Smooth muscle cell (in vitro differentiated cells): ENCODE measurements at regions not wholly inside any gene's neighbourhood (a gene's known extent, or its start where the extent isn't known, plus 50 kb on each side); places are given as distances from the start of the nearest gene placed in this dataset.

Source experiments
- DNase-seq: peaks from one replicate; lab custom pipeline; 2025; ENCODE audit not compliant: unreplicated experiment; lab: John Stamatoyannopoulos, UW
- H2AFZ ChIP-seq: fragments of 200-600 bp; sonication (generic); 2 replicates; pipeline ENCODE4 v1.6.0; 2016; ENCODE audit warnings: antibody characterized with exemption, low read depth, mild to moderate bottlenecking
- H3F3A ChIP-seq: fragments of 200-600 bp; sonication (generic); 2 replicates; pipeline ENCODE4 v1.6.0; 2017; ENCODE audit warnings: antibody characterized with exemption, low read depth
- H3K27ac ChIP-seq: fragments of 200-600 bp; sonication (generic); 2 replicates; pipeline ENCODE4 v1.5.1; 2016; ENCODE audit warnings: low read depth, mild to moderate bottlenecking
- H3K27me3 ChIP-seq: fragments of 200-600 bp; sonication (generic); 2 replicates; pipeline ENCODE4 v1.6.1; 2016; ENCODE audit warnings: low read depth, mild to moderate bottlenecking
- H3K36me3 ChIP-seq: fragments of 200-600 bp; sonication (generic); 2 replicates; pipeline ENCODE4 v1.5.1; 2016; ENCODE audit warnings: low read depth
- H3K4me1 ChIP-seq: fragments of 200-600 bp; sonication (generic); 2 replicates; pipeline ENCODE4 v1.5.1; 2016; ENCODE audit warnings: low read depth
- H3K4me2 ChIP-seq: fragments of 200-600 bp; sonication (generic); 2 replicates; pipeline ENCODE4 v1.6.0; 2016; ENCODE audit warnings: mild to moderate bottlenecking
- H3K4me3 ChIP-seq: fragments of 200-600 bp; sonication (generic); 2 replicates; pipeline ENCODE4 v1.5.1; 2016; ENCODE audit warnings: mild to moderate bottlenecking
- H3K79me2 ChIP-seq: fragments of 200-600 bp; sonication (generic); 2 replicates; pipeline ENCODE4 v1.6.0; 2016; ENCODE audit warnings: low read depth, mild to moderate bottlenecking
- H3K9ac ChIP-seq: fragments of 200-600 bp; sonication (generic); 2 replicates; pipeline ENCODE4 v1.6.0; 2016; ENCODE audit warnings: low read depth
- H3K9me3 ChIP-seq: fragments of 200-600 bp; sonication (generic); replicated peaks from 2 replicates; pipeline ENCODE4 v1.5.1; 2016; ENCODE audit warnings: low read depth
- H4K20me1 ChIP-seq: fragments of 200-600 bp; sonication (generic); 2 replicates; pipeline ENCODE4 v1.6.0; 2016; ENCODE audit warnings: low read depth
- WGBS: methylation state at CpG from one replicate; pipeline ENCODE4 v1.1.7; 2016; ENCODE audit warnings: low lambda C conversion rate; 5-methylcytosine and 5-hydroxymethylcytosine counted together
- TF ChIP-seq, protein P1 (sequence below): fragments of 200-600 bp; sonication (generic); IDR thresholded peaks from 2 replicates; pipeline ENCODE4 v1.5.1; 2017; ENCODE audit warnings: borderline replicate concordance, mild to moderate bottlenecking, antibody characterized with exemption; ENCODE audit not compliant: insufficient read depth, poor library complexity, severe bottlenecking

DNA sequence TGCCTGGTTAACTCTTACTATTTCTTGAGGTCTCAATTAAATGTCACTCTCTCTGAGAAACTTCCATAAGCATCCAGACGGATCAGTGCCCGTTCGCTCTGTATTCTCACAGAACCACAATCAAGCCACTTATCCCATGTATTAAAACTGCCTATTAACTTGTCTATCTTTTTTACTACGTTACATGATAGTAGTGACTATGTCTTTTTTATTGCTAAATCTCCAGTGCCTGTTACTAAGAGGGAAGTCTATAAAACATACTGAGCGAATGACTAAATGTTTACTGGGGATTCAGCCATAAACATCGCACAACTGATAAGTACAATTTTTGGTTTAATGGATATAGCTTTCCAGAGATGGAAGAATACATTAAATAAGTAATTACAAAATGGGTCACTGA lies 399.9 kb downstream of the NXPH1 start:
- no peak overlapping the region for H3K9ac ChIP-seq
- no peaks in the 10 kb centered on the region for H4K20me1 ChIP-seq
- H3K27me3 ChIP-seq: no peaks in the 10 kb centered on the region
- no peaks in the 10 kb centered on the region for H3K79me2 ChIP-seq
- no peaks in the 10 kb centered on the region for H3K9me3 ChIP-seq
- no peaks in the 10 kb centered on the region for H3K36me3 ChIP-seq
- TF ChIP-seq, protein P1, sequence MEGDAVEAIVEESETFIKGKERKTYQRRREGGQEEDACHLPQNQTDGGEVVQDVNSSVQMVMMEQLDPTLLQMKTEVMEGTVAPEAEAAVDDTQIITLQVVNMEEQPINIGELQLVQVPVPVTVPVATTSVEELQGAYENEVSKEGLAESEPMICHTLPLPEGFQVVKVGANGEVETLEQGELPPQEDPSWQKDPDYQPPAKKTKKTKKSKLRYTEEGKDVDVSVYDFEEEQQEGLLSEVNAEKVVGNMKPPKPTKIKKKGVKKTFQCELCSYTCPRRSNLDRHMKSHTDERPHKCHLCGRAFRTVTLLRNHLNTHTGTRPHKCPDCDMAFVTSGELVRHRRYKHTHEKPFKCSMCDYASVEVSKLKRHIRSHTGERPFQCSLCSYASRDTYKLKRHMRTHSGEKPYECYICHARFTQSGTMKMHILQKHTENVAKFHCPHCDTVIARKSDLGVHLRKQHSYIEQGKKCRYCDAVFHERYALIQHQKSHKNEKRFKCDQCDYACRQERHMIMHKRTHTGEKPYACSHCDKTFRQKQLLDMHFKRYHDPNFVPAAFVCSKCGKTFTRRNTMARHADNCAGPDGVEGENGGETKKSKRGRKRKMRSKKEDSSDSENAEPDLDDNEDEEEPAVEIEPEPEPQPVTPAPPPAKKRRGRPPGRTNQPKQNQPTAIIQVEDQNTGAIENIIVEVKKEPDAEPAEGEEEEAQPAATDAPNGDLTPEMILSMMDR: no peak
- H2AFZ ChIP-seq: no peak overlapping the region
- H3F3A ChIP-seq: peaks cover 4% of the 10 kb centered on the region
- 16% methylated on average over 6 of the region's 6 CpGs for WGBS
- no peaks in the 10 kb centered on the region for H3K4me1 ChIP-seq
- peak overlapping the region; percentile 64 for H3K27ac ChIP-seq
- H3K4me3 ChIP-seq: no peak overlapping the region
- H3K4me2 ChIP-seq: peak overlapping the region; percentile 42
- no peak for DNase-seq

DNA sequence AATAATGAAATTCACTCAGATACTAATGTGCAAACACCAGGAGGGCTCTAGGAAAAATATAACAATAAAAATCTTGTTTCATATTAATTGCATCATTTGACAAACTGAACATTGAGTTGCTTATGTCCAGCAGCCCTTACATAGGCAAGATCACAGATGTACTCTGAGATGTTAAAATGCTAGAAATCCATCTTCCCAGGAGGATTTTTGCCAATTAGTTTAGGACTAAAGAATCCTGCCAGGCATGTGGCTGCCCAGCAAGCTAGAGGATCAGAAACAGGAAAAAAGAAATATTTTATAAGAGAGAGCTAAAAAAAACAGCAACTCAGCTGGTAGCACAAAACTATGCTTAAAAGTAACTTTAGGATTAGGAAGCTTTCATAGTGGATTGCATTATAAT lies 407.8 kb downstream of the NXPH1 start:
- Histone ChIP-seq H3K9me3 (no peaks in the 10 kb centered on the region), H3K36me3 (no peaks in the 10 kb centered on the region), H3K27me3 (no peaks in the 10 kb centered on the region), H3K4me1 (no peaks in the 10 kb centered on the region), H3K9ac (no peak overlapping the region), H3K79me2 (no peaks in the 10 kb centered on the region), H2AFZ (peak overlapping the region; percentile 51), H3K4me3 (no peak overlapping the region), H3K27ac (no peak overlapping the region), H3F3A (no peaks in the 10 kb centered on the region), H3K4me2 (peak overlapping the region; percentile 15), H4K20me1 (no peaks in the 10 kb centered on the region)
- DNase-seq: no peak
- TF ChIP-seq, protein P1: no peak

DNA sequence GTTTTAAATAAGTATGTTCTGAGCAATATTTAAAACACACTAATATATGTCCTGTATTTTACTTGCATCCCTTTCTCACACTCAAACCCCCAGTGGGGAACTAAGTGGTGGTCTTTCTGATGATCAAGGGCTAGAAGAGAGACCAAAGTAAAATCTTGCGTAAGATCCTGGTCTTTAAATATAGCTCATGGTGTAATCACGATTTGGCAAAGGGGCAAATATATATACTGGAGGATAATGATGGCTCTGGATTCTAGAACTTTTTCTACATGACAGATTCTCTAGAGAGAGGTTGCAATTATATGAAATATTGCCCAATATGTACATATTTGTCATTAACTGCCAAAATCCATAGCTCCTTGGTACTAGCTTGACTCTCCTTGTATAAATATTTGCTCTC lies 438.3 kb downstream of the NXPH1 start:
- Histone ChIP-seq H3F3A (no peaks in the 10 kb centered on the region), H3K9me3 (no peaks in the 10 kb centered on the region), H3K27me3 (no peaks in the 10 kb centered on the region), H3K4me3 (no peak overlapping the region), H3K79me2 (no peaks in the 10 kb centered on the region), H3K4me1 (no peaks in the 10 kb centered on the region), H3K4me2 (no peak overlapping the region), H4K20me1 (no peaks in the 10 kb centered on the region), H3K9ac (no peak overlapping the region), H3K27ac (no peak overlapping the region), H2AFZ (no peak overlapping the region), H3K36me3 (peaks cover 3% of the 10 kb centered on the region)
- TF ChIP-seq, protein P1: no peak
- WGBS: 90% methylated on average over 2 of the region's 2 CpGs
- no peak for DNase-seq

DNA sequence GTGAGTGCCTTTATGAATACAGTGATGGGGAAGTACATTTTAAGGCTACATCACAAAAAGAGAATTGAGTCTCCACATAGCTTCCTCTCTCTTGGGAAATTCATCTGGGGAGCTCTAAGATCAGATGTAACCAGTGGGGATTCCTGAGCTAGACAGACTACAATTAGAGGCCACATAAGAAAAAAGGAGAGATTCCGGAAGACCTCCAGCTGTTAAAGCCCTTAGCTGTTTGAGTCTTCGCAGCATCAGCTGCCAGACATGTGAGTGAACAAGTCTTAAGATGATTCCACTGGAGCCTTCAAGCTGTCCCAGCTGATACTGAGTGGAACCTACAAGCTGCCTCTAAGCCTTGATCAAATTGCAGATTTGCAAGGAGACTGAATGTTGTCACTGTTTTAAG lies 448.5 kb downstream of the NXPH1 start:
- WGBS: 55% methylated on average over 2 of the region's 2 CpGs
- H3K79me2 ChIP-seq: no peaks in the 10 kb centered on the region
- H3K4me3 ChIP-seq: no peak overlapping the region
- no peak for DNase-seq
- TF ChIP-seq, protein P1: no peak
- H3K9ac ChIP-seq: no peak overlapping the region
- peak overlapping the region; percentile 32 for H2AFZ ChIP-seq
- H3K4me2 ChIP-seq: no peak overlapping the region
- no peaks in the 10 kb centered on the region for H3K9me3 ChIP-seq
- H3K36me3 ChIP-seq: no peaks in the 10 kb centered on the region
- H4K20me1 ChIP-seq: no peaks in the 10 kb centered on the region
- H3F3A ChIP-seq: no peaks in the 10 kb centered on the region
- H3K4me1 ChIP-seq: peaks cover 7% of the 10 kb centered on the region
- H3K27me3 ChIP-seq: no peaks in the 10 kb centered on the region
- H3K27ac ChIP-seq: no peak overlapping the region
